ENCODE measurements at regions not wholly inside any gene's neighbourhood (a gene's known extent, or its start where the extent isn't known, plus 50 kb on each side); places are given as distances from the start of the nearest gene placed in this dataset.

DNA sequence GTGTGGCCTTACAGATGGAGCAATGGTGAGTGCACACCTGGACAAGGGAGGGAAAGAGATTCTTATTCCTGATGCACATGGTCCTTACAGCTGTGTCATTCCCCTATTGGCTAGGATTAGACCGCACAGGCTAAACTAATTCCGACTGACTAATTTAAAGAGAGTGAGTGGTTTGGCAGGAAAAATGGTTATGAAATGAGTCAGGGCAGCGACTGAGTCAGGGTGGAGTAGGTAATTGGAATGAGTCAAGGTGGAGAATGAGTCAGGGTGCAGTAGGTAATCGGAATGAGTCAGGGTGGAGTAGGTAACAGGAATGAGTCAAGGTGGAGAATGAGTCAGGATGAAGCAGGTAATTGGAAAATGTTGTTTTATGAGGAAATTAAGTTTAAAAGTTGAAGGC, 1353.7 kb upstream of the LRRTM1 start:
- TF ChIP-seq GATA2 (IDR thresholded peaks at IDR 0.05; ENCODE audit: low read depth, low read length) = no peak
- TF ChIP-seq GATA3 (IDR thresholded peaks at IDR 0.05; ENCODE audit: low read depth, low read length) = no peak

Data from SH-SY5Y (cell line).